H1 (cell line): ENCODE measurements at regions not wholly inside any gene's neighbourhood (a gene's known extent, or its start where the extent isn't known, plus 50 kb on each side); places are given as distances from the start of the nearest gene placed in this dataset.

Source experiments
- GABPA ChIP-seq: IDR thresholded peaks from 2 replicates; pipeline ENCODE4 v1.6.1; 2011; ENCODE audit warnings: mild to moderate bottlenecking, low read length, moderate library complexity, borderline replicate concordance; ENCODE audit not compliant: insufficient read depth
- RBBP5 ChIP-seq: IDR thresholded peaks from 2 replicates; pipeline ENCODE4 v1.7.1; 2012; ENCODE audit warnings: low read depth, mild to moderate bottlenecking, inconsistent platforms, low read length, moderate library complexity, borderline replicate concordance
- SP1 ChIP-seq: IDR thresholded peaks from 2 replicates; pipeline ENCODE4 v1.6.1; 2011; ENCODE audit warnings: low read depth, low read length

- TF ChIP-seq GABPA (no peak), RBBP5 (no peak), SP1 (no peak)
These were observed 598.6 kb downstream of the AJAP1 start (continued) for GRCh38 chr1:5253036-5253435.
